Testis (tissue), 2 donors: ENCODE measurements at regions not wholly inside any gene's neighbourhood (a gene's known extent, or its start where the extent isn't known, plus 50 kb on each side); places are given as distances from the start of the nearest gene placed in this dataset.

ENCODE experiments used
- CTCF ChIP-seq, 3 experiments: fragments of 450-650 bp in 2 of 3; fragments of 200-600 bp in 1 of 3; sonication (generic) in 1 of 3; IDR thresholded peaks; one replicate each; pipeline ENCODE4 v1.5.1; 2016 to 2019; ENCODE audit warnings: antibody characterized with exemption in 3 of 3, mild to moderate bottlenecking in 2 of 3, moderate library complexity in 1 of 3
- POLR2A ChIP-seq: fragments of 450-650 bp; IDR thresholded peaks from one replicate; pipeline ENCODE4 v1.6.1; 2017; ENCODE audit warnings: antibody characterized with exemption, mild to moderate bottlenecking, moderate library complexity

- TF ChIP-seq POLR2A = no peak
- no peak for TF ChIP-seq CTCF (IDR thresholded peaks at IDR 0.05)
Observed at GRCh38 chr4:107115185-107115847, 79.2 kb upstream of the DKK2 start.
